ENCODE measurements at regions not wholly inside any gene's neighbourhood (a gene's known extent, or its start where the extent isn't known, plus 50 kb on each side); places are given as distances from the start of the nearest gene placed in this dataset.

GRCh38 chr19:30774252-30774766 is 402.1 kb downstream of the ZNF536 start:
- in situ Hi-C loops (cut with HindIII; ENCODE audit: low pct_unique_long_range_greater_than_20kb, low sequenced_read_pairs), result no loop called here
- no peak for DNase-seq (ENCODE audit: low read depth)

- in situ Hi-C loops (cut with HindIII; ENCODE audit: low pct_unique_long_range_greater_than_20kb, low sequenced_read_pairs), result no loop called here
Observed at GRCh38 chr19:30762651-30763050, 390.5 kb downstream of the ZNF536 start.

GRCh38 chr19:30760014-30760413 is 387.8 kb downstream of the ZNF536 start:
- DNase-seq (ENCODE audit: low read depth), result no peak
- in situ Hi-C loops (cut with HindIII; ENCODE audit: low pct_unique_long_range_greater_than_20kb, low sequenced_read_pairs), result no loop called here

More at GRCh38 chr19:30762651-30763050, 390.5 kb downstream of the ZNF536 start:
- DNase-seq (ENCODE audit: low read depth), result no peak

- in situ Hi-C loops (cut with HindIII; ENCODE audit: low pct_unique_long_range_greater_than_20kb, low sequenced_read_pairs), result no loop called here
- DNase-seq (ENCODE audit: low read depth), result no peak
Observed at GRCh38 chr19:30757837-30758617, 385.8 kb downstream of the ZNF536 start.

GRCh38 chr19:30757104-30757836 is 385.1 kb downstream of the ZNF536 start:
- in situ Hi-C loops (cut with HindIII; ENCODE audit: low pct_unique_long_range_greater_than_20kb, low sequenced_read_pairs), result no loop called here
- DNase-seq (ENCODE audit: low read depth), result no peak

- DNase-seq (ENCODE audit: low read depth), result no peak
- in situ Hi-C loops (cut with HindIII; ENCODE audit: low pct_unique_long_range_greater_than_20kb, low sequenced_read_pairs), result no loop called here
Observed at GRCh38 chr19:30755581-30755980, 383.4 kb downstream of the ZNF536 start.

GRCh38 chr19:30754162-30754561 is 382.0 kb downstream of the ZNF536 start:
- in situ Hi-C loops (cut with HindIII; ENCODE audit: low pct_unique_long_range_greater_than_20kb, low sequenced_read_pairs), result no loop called here
- no peak for DNase-seq (ENCODE audit: low read depth)

- DNase-seq (ENCODE audit: low read depth), result no peak
- in situ Hi-C loops (cut with HindIII; ENCODE audit: low pct_unique_long_range_greater_than_20kb, low sequenced_read_pairs), result no loop called here
Observed at GRCh38 chr19:30752876-30753275, 380.7 kb downstream of the ZNF536 start.

GRCh38 chr19:30752201-30752600 is 380.0 kb downstream of the ZNF536 start:
- DNase-seq (ENCODE audit: low read depth), result no peak
- in situ Hi-C loops (cut with HindIII; ENCODE audit: low pct_unique_long_range_greater_than_20kb, low sequenced_read_pairs), result no loop called here

GRCh38 chr19:30745476-30745985 is 373.3 kb downstream of the ZNF536 start:
- in situ Hi-C loops (cut with HindIII; ENCODE audit: low pct_unique_long_range_greater_than_20kb, low sequenced_read_pairs), result no loop called here
- no peak for DNase-seq (ENCODE audit: low read depth)

GRCh38 chr19:30744741-30745475 is 372.7 kb downstream of the ZNF536 start:
- DNase-seq (ENCODE audit: low read depth), result no peak
- in situ Hi-C loops (cut with HindIII; ENCODE audit: low pct_unique_long_range_greater_than_20kb, low sequenced_read_pairs), result no loop called here

GRCh38 chr19:30743702-30744101 is 371.5 kb downstream of the ZNF536 start:
- in situ Hi-C loops (cut with HindIII; ENCODE audit: low pct_unique_long_range_greater_than_20kb, low sequenced_read_pairs), result no loop called here
- DNase-seq (ENCODE audit: low read depth), result no peak

- no peak for DNase-seq (ENCODE audit: low read depth)
- in situ Hi-C loops (cut with HindIII; ENCODE audit: low pct_unique_long_range_greater_than_20kb, low sequenced_read_pairs), result no loop called here
Observed at GRCh38 chr19:30743011-30743410, 370.8 kb downstream of the ZNF536 start.

- DNase-seq (ENCODE audit: low read depth), result no peak
- in situ Hi-C loops (cut with HindIII; ENCODE audit: low pct_unique_long_range_greater_than_20kb, low sequenced_read_pairs), result no loop called here
Observed at GRCh38 chr19:30742406-30742938, 370.3 kb downstream of the ZNF536 start.

- DNase-seq (ENCODE audit: low read depth), result no peak
- in situ Hi-C loops (cut with HindIII; ENCODE audit: low pct_unique_long_range_greater_than_20kb, low sequenced_read_pairs), result no loop called here
Observed at GRCh38 chr19:30741566-30741965, 369.4 kb downstream of the ZNF536 start.

GRCh38 chr19:30739394-30739793 is 367.2 kb downstream of the ZNF536 start:
- in situ Hi-C loops (cut with HindIII; ENCODE audit: low pct_unique_long_range_greater_than_20kb, low sequenced_read_pairs), result no loop called here
- DNase-seq (ENCODE audit: low read depth), result no peak

- in situ Hi-C loops (cut with HindIII; ENCODE audit: low pct_unique_long_range_greater_than_20kb, low sequenced_read_pairs), result no loop called here
- no peak for DNase-seq (ENCODE audit: low read depth)
Observed at GRCh38 chr19:30738047-30738446, 365.9 kb downstream of the ZNF536 start.

GRCh38 chr19:30734669-30735068 is 362.5 kb downstream of the ZNF536 start:
- in situ Hi-C loops (cut with HindIII; ENCODE audit: low pct_unique_long_range_greater_than_20kb, low sequenced_read_pairs), result no loop called here

More at GRCh38 chr19:30734669-30735068, 362.5 kb downstream of the ZNF536 start:
- DNase-seq (ENCODE audit: low read depth), result no peak
